Fibroblast of peridontal ligament (primary cell): ENCODE measurements at regions not wholly inside any gene's neighbourhood (a gene's known extent, or its start where the extent isn't known, plus 50 kb on each side); places are given as distances from the start of the nearest gene placed in this dataset.

ENCODE experiments used
- DNase-seq: peaks from one replicate; pipeline ENCODE4 v3.0.0-alpha.2; 2010; ENCODE audit errors: extremely low read depth

DNA sequence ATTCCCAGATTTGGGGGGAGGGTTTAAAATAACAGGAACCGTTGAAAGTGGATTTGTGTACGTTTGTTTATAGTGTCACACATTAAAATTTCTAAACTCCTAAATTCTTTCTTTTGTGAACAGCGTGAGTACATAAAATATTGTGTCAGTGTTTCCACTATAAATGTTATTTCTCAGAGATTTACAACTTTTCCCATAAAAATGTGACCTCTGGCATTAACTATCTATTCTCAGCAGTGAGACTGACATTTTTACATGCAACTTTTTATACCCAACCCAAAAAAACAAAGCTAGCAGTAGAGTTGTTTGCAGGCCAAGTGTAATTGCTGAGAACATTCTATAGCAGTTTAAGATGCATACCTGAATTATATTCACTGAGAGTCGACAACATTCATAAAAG, 757.0 kb upstream of the ADAMTS16 start:
- no peak for DNase-seq

DNA sequence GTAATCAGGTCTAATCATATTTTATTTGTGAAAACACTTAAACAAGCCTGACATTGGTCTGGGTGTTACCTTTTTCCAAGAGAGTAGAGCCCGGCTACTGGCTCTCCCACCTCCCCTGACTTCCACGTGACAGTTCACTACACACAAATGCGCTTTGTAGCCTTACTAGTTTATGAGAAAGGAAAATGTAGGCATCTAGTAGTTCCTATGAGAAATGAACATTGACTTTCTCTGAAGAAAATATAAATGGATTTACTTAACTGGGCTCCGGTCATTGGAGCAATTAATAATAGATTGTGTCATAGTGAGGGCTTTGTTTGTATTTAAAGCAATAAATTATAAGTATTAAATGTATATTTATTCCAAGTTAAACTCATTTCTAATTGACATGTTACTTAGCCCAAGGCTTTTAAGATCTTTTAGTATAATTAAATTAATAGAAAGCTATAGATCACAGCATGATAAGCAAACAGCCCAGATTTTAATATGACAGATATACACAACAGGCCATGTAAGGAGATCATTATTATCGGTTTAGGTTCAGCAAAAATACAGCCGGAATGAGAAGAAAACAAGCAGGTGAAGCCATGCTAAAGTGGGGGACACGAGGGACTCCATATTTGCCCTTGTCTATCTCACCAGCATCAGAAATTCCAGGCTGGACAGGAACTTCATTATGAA, 756.5 kb upstream of the ADAMTS16 start:
- DNase-seq, result no peak

- no peak for DNase-seq
Measured at GRCh38 chr5:4384649-4385048, 755.5 kb upstream of the ADAMTS16 start.

- no peak for DNase-seq
Measured at GRCh38 chr5:4386152-4386551, 754.0 kb upstream of the ADAMTS16 start.

DNA sequence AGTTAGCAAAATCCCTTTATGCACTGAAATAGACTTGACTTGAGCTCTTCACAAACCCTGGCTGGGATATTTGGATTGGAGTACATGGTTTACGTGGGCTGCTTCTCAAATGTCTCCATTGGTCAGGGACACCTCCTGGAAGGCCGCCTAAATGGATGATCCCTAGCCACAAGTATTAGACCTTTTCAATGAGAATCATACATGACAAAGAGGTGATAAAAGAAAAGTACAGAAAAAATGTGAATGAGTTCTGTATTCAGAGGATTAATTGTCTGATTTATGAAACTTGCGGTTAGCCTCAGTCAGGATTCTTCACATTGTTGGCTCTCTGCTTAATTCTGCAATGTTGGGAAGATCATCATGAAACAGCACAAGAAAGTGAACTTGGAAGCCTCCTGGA, 752.8 kb upstream of the ADAMTS16 start:
- DNase-seq, result no peak

- no peak for DNase-seq
Measured at GRCh38 chr5:4395752-4396151, 744.4 kb upstream of the ADAMTS16 start.

DNA sequence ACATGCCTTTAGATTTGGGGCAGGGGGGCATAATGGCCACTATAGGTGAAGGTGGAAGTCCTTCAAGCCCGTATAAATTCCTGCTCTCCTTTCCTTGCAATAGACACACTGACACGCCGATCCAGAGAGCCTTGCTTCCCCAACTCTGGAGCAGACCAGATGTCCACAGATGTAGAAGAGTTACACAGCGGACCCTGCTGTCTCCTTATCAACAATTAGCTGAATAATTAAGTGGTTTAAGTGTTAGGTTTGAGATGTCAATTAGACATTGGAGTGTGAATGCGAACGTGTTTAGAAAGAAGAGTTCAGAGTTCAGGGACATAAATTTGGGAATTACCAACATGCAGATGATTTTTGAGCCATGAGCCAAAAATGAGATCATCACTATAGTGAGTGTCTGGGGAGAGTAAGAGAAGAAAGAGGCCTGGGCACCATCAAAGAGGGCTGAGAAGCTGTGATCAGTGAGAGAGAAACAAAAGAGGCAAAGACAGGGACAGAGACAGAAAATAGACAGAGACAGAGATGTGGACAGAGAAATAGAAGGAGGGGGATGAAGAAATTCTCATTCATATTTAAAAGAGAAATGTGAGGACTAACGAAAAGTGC, 734.4 kb upstream of the ADAMTS16 start:
- no peak for DNase-seq

GRCh38 chr5:4410151-4410550, 730.0 kb upstream of the ADAMTS16 start:
- DNase-seq, result no peak

DNA sequence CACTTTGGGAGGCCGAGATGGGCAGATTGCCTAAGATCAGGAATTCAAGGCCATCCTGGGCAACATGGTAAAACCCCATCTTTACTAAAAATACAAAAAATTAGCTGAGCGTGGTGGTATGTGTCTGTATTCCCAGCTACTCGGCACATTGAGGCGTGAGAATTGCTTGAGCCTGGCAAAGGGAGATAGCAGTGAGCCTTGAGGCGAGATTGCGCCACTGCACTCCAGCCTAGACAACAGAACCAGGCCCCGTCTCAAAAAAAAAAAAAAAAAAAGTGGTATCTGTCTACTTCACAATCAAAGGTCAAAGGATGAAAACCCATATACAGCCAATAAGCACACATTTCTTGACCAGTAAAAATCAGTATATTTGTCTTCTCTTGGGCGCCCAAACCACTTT, 728.5 kb upstream of the ADAMTS16 start:
- DNase-seq, result no peak

DNA sequence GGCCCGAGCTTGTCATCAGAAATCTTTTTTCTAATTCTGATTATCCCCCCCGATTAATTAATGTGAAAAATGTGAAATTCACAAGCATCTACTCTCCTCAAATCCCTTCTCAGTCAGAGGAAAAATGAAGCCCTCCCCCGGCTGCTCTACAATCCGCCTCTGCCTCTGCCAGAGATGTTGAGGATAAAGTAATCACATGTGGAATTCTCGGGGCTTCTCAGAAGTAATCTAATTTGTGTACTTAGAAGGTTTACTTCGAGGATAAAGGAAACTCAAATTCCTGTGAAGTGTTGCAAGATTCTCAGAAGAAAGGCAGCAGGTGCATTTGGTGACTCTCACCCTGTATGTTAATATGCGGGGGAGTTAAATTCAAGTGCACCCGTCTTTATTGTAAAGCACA, 726.1 kb upstream of the ADAMTS16 start:
- no peak for DNase-seq

DNA sequence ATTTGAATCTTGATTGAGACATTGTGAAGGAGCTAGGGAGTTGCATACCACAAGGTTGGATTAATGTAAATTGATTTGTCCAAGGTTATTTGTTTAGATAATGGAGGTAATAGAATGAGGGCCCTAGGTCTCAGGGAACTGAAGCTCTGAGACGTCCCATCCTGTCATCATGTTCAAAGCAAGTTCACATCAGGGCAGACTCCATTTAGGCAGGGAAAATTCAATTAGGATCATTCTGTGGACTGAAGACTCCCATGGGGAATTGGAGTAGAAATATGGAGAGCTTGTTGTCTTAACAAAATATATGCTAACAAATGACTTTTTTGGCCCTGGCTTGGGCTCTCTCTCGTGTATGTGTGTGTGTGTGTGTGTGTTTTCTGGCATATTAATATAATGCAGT, 722.0 kb upstream of the ADAMTS16 start:
- no peak for DNase-seq

DNA sequence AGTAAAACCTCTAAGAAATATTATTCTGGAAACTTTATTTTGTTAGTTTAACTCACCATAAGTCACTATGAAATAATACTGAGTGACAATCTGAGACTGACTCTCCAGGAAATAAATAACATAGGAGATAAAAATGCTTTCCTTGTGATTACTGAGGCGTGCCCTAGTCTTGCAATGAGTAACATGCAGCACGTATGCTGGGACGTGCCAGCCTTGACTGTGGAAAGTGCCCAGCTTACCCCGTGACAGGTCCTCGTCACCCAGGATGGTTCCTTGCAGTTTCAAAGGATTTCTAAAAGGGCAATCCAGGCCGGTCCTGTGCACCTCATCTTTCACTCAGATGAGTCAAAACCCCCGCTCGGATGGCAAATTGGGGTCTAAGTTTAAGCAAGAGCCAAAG, 720.8 kb upstream of the ADAMTS16 start:
- no peak for DNase-seq

DNA sequence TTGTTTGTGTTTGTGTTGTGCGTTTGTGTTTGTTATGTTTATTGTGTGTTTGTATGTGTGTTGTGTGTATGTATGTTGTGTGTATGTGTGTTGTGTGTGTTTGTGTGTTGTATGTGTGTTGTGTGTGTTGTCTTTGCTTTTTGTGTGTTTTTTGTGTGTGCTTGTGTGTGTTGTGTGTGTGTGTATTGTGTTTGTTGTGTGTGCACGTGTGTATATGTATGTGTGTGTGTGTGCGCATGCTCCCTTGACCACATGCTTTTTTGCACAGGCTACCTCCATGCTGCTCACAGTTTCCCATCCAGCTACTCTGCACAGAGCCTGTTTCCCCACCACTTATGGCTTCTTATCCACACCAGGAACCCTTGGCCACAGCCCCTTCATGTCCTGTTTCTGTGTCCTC, 720.0 kb upstream of the ADAMTS16 start:
- DNase-seq, result no peak

DNA sequence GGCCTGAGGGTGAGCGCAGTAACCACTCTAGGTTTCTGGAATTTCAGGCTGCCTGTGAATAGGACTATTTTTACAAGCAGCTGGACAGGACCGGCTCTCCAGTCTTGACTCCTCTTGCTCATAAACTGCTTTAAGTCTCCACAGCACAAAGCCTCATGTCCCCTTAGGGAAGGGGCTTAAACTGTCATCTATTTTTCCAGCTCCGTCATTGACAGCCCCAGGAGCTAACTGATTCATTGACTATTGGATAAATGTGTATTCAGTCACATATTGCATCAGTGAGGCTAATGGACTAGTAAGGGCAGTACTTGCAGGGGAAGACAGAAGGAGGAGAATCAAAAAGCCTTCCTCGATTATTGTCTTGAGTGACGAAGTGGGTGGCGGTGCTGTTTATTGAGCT, 719.4 kb upstream of the ADAMTS16 start:
- DNase-seq, result no peak

DNA sequence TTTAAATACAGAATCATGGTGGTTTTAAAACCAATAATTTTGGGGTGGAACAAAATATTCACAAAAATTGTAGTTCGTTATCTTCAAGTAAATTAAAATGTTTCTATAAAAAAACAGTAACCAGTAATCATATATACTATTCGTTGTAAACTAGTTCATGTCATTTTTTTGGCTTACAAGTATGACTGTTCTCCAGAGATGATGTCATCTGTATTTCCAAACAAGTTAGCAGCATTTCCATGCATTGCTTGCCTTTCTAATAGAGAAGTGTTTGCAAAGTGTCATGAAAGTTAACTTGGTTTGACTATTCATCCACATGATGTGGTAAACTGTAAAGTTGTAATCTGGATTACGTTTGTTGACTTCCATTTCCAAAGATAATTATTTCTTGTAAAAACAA, 717.9 kb upstream of the ADAMTS16 start:
- no peak for DNase-seq

- DNase-seq, result no peak
Measured at GRCh38 chr5:4424895-4425294, 715.2 kb upstream of the ADAMTS16 start.

GRCh38 chr5:4440536-4440935, 699.6 kb upstream of the ADAMTS16 start:
- DNase-seq, result no peak

GRCh38 chr5:4442221-4442620, 697.9 kb upstream of the ADAMTS16 start:
- no peak for DNase-seq

DNA sequence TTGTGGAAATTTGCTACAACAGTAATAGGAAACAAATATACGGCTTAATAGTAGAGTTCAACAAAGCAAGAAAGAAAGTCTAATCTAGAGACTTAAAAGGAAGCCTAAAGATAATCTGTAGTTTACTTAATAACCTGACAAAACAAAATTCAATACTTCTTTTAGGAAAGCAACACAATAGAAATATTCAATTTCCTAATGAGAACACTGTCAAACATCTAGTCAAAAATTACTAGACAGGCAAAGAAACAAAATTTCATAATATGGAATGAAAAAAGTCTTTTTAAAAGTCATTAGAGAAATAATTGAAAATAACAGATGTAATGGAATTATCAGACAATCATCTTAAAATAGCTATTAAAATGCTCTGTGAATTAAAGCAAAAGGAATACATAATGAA, 692.5 kb upstream of the ADAMTS16 start:
- DNase-seq, result no peak

DNA sequence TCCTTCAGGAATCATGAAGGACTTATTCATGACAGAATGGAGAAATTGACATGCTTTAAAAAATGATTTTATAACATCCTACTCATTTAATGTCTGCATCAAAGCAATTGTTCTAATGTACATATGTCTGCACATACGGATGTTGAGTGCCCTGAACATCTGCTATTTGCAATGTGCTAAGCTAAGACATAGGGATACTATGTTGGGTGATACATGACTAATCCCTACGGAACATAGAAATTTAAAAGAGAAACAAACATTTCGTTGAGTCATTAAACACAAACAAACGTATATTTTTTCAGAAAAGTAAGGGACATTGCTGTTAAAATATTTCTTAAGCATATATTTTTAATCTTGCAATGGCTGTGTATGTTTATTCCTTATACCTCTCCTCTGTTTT, 686.5 kb upstream of the ADAMTS16 start:
- no peak for DNase-seq

- no peak for DNase-seq
Measured at GRCh38 chr5:4479426-4479825, 660.7 kb upstream of the ADAMTS16 start.

GRCh38 chr5:4480528-4481349, 659.4 kb upstream of the ADAMTS16 start:
- no peak for DNase-seq

DNA sequence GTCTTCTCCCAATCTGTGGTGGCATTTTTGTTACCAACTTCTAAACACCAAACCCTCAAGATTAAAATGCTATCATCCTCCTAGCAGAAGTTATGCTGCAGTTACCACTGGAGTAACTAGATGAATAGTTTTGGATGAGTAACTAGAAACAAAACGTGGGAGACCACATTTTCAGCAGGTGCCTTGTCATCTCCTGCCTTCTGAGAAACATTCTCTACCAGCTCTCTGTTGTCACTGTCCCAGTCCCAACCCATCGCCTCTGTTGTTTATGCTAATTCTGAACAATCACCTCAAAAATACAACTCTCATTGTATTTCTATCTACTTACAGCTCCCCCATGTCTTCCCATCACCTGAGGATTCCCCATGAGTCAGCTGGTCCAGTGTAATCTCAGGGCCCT, 652.5 kb upstream of the ADAMTS16 start:
- DNase-seq, result no peak
